Activated naive CD4-positive, alpha-beta T cell treated with anti-CD3 and anti-CD28 coated beads, Interleukin-2, amount 50 U/mL, for 72 hours (primary cell): ENCODE measurements at regions not wholly inside any gene's neighbourhood (a gene's known extent, or its start where the extent isn't known, plus 50 kb on each side); places are given as distances from the start of the nearest gene placed in this dataset.
"Not testable (repeated sequence)": the region's sequence is repeated elsewhere in the genome, so short reads cannot be mapped to it uniquely, and the experiment has no call there.

Experiments
- ATAC-seq, 2 donors: fragments of 150-1000 bp; cut with Tn5 transposase; 2 replicates each; pipeline ENCODE4 v1.10.0; 2021; ENCODE audit warnings: mild to moderate bottlenecking in 2 of 2, moderate library complexity in 2 of 2
- DNase-seq, 2 donors: peaks; one replicate each; pipeline ENCODE4 v3.0.0; 2021 to 2022; ENCODE audit warnings: low spot score in 2 of 2
- H3K27ac Mint-ChIP-seq, 2 donors: one replicate each; pipeline ENCODE4 v1.8.0; 2022; ENCODE audit warnings: mild to moderate bottlenecking in 2 of 2, mixed read lengths in 2 of 2
- H3K36me3 Mint-ChIP-seq, 2 donors: one replicate each; pipeline ENCODE4 v1.8.0; 2022; ENCODE audit warnings: mixed read lengths in 2 of 2
- H3K9me3 Mint-ChIP-seq, 2 donors: one replicate each; pipeline ENCODE4 v1.8.0; 2022; ENCODE audit warnings: mixed read lengths in 2 of 2

- no peak overlapping the region for H3K27ac Mint-ChIP-seq
- H3K9me3 Mint-ChIP-seq: no peaks in the 10 kb centered on the region
- no peaks in the 10 kb centered on the region for H3K36me3 Mint-ChIP-seq
- ATAC-seq (no peak), DNase-seq (no peak)
These were observed 207.2 kb upstream of the C21orf91 start for GRCh38 chr21:18026359-18026758.

GRCh38 chr21:18023711-18024110 is 204.6 kb upstream of the C21orf91 start:
- no peak overlapping the region for H3K27ac Mint-ChIP-seq
- ATAC-seq (no peak), DNase-seq (no peak)
- H3K36me3 Mint-ChIP-seq: no peaks in the 10 kb centered on the region
- H3K9me3 Mint-ChIP-seq: no peaks in the 10 kb centered on the region

GRCh38 chr21:18023157-18023556 is 204.0 kb upstream of the C21orf91 start:
- Mint-ChIP-seq H3K36me3 (no peaks in the 10 kb centered on the region), H3K27ac (no peak overlapping the region), H3K9me3 (no peaks in the 10 kb centered on the region)
- no peak for DNase-seq
- no peak for ATAC-seq

- ATAC-seq: no peak
- DNase-seq: no peak
- H3K9me3 Mint-ChIP-seq: no peaks in the 10 kb centered on the region
- H3K27ac Mint-ChIP-seq: no peak overlapping the region
- no peaks in the 10 kb centered on the region for H3K36me3 Mint-ChIP-seq
These were observed 188.0 kb upstream of the C21orf91 start for GRCh38 chr21:18007121-18007520.

- no peak for ATAC-seq
These were observed 187.5 kb upstream of the C21orf91 start for GRCh38 chr21:18006691-18007090.

GRCh38 chr21:18002393-18002792 is 183.2 kb upstream of the C21orf91 start:
- H3K9me3 Mint-ChIP-seq: peaks cover 0 to 2% of the 10 kb centered on the region in 2 donors
- no peak overlapping the region for H3K27ac Mint-ChIP-seq
- DNase-seq: no peak
- H3K36me3 Mint-ChIP-seq: no peaks in the 10 kb centered on the region
- no peak for ATAC-seq

More at GRCh38 chr21:18006691-18007090, 187.5 kb upstream of the C21orf91 start:
- H3K9me3 Mint-ChIP-seq: no peaks in the 10 kb centered on the region
- no peak for DNase-seq
- no peaks in the 10 kb centered on the region for H3K36me3 Mint-ChIP-seq
- H3K27ac Mint-ChIP-seq: no peak overlapping the region

GRCh38 chr21:18000981-18001686 is 182.0 kb upstream of the C21orf91 start:
- Mint-ChIP-seq H3K9me3 (peaks cover 0 to 5% of the 10 kb centered on the region in 2 donors), H3K27ac (no peak overlapping the region)

GRCh38 chr21:17998599-17998998 is 179.4 kb upstream of the C21orf91 start:
- peaks cover 10 to 13% of the 10 kb centered on the region in 2 donors for H3K9me3 Mint-ChIP-seq
- not testable (repeated sequence) for H3K27ac Mint-ChIP-seq, DNase-seq, ATAC-seq
- peaks cover 0 to 14% of the 10 kb centered on the region in 2 donors for H3K36me3 Mint-ChIP-seq

More at GRCh38 chr21:18000981-18001686, 182.0 kb upstream of the C21orf91 start:
- DNase-seq (no peak), ATAC-seq (no peak)
- no peaks in the 10 kb centered on the region for H3K36me3 Mint-ChIP-seq

- ATAC-seq (no peak), DNase-seq (no peak)
- Mint-ChIP-seq H3K9me3 (peaks cover 13 to 17% of the 10 kb centered on the region in 2 donors), H3K27ac (no peak overlapping the region), H3K36me3 (peaks cover 0 to 15% of the 10 kb centered on the region in 2 donors)
These were observed 170.6 kb upstream of the C21orf91 start for GRCh38 chr21:17989780-17990179.

- Mint-ChIP-seq H3K9me3 (peaks cover 2 to 5% of the 10 kb centered on the region in 2 donors), H3K27ac (no peak overlapping the region), H3K36me3 (peaks cover 0 to under 1% of the 10 kb centered on the region in 2 donors)
- no peak for ATAC-seq
- no peak for DNase-seq
These were observed 168.9 kb upstream of the C21orf91 start for GRCh38 chr21:17988102-17988437.

GRCh38 chr21:17987382-17988101 is 168.4 kb upstream of the C21orf91 start:
- Mint-ChIP-seq H3K9me3 (peaks cover 0 to 4% of the 10 kb centered on the region in 2 donors), H3K36me3 (no peaks in the 10 kb centered on the region), H3K27ac (no peak overlapping the region)
- no peak for ATAC-seq
- DNase-seq: no peak

GRCh38 chr21:17981060-17981740 is 162.0 kb upstream of the C21orf91 start:
- no peaks in the 10 kb centered on the region for H3K9me3 Mint-ChIP-seq
- no peak overlapping the region for H3K27ac Mint-ChIP-seq

GRCh38 chr21:17979763-17980162 is 160.6 kb upstream of the C21orf91 start:
- Mint-ChIP-seq H3K9me3 (no peaks in the 10 kb centered on the region), H3K27ac (no peak overlapping the region), H3K36me3 (no peaks in the 10 kb centered on the region)
- DNase-seq (no peak), ATAC-seq (no peak)

More at GRCh38 chr21:17981060-17981740, 162.0 kb upstream of the C21orf91 start:
- no peaks in the 10 kb centered on the region for H3K36me3 Mint-ChIP-seq
- no peak for ATAC-seq
- no peak for DNase-seq

GRCh38 chr21:17978895-17979294 is 159.7 kb upstream of the C21orf91 start:
- DNase-seq (no peak), ATAC-seq (no peak)
- Mint-ChIP-seq H3K27ac (no peak overlapping the region), H3K36me3 (no peaks in the 10 kb centered on the region), H3K9me3 (no peaks in the 10 kb centered on the region)

- Mint-ChIP-seq H3K36me3 (no peaks in the 10 kb centered on the region), H3K9me3 (no peaks in the 10 kb centered on the region), H3K27ac (no peak overlapping the region)
- ATAC-seq (no peak), DNase-seq (no peak)
These were observed 157.5 kb upstream of the C21orf91 start for GRCh38 chr21:17976691-17977090.

GRCh38 chr21:17976139-17976538 is 157.0 kb upstream of the C21orf91 start:
- Mint-ChIP-seq H3K36me3 (no peaks in the 10 kb centered on the region), H3K9me3 (no peaks in the 10 kb centered on the region), H3K27ac (no peak overlapping the region)
- DNase-seq (no peak), ATAC-seq (no peak)

GRCh38 chr21:17967319-17967718 is 148.2 kb upstream of the C21orf91 start:
- Mint-ChIP-seq H3K9me3 (no peaks in the 10 kb centered on the region), H3K27ac (no peak overlapping the region), H3K36me3 (no peaks in the 10 kb centered on the region)
- ATAC-seq: no peak
- DNase-seq: no peak
